Rectal smooth muscle tissue (tissue), 1 donor: ENCODE measurements at regions not wholly inside any gene's neighbourhood (a gene's known extent, or its start where the extent isn't known, plus 50 kb on each side); places are given as distances from the start of the nearest gene placed in this dataset.

Experiments
- H3K27ac ChIP-seq: one replicate; pipeline ENCODE4 v1.7.0; 2013; ENCODE audit warnings: low read depth, low read length, inconsistent platforms
- H3K27me3 ChIP-seq: one replicate; pipeline ENCODE4 v1.7.0; 2013; ENCODE audit warnings: low read length; ENCODE audit not compliant: control insufficient read depth, insufficient read depth
- H3K36me3 ChIP-seq: one replicate; pipeline ENCODE4 v1.7.0; 2013; ENCODE audit warnings: low read length; ENCODE audit not compliant: control insufficient read depth, insufficient read depth
- H3K4me1 ChIP-seq: one replicate; pipeline ENCODE4 v1.7.0; 2013; ENCODE audit warnings: low read length; ENCODE audit not compliant: control insufficient read depth, insufficient read depth
- H3K4me3 ChIP-seq: one replicate; pipeline ENCODE4 v1.7.0; 2013; ENCODE audit warnings: low read length
- H3K9ac ChIP-seq: one replicate; pipeline ENCODE4 v1.7.0; 2013; ENCODE audit warnings: low read length

DNA sequence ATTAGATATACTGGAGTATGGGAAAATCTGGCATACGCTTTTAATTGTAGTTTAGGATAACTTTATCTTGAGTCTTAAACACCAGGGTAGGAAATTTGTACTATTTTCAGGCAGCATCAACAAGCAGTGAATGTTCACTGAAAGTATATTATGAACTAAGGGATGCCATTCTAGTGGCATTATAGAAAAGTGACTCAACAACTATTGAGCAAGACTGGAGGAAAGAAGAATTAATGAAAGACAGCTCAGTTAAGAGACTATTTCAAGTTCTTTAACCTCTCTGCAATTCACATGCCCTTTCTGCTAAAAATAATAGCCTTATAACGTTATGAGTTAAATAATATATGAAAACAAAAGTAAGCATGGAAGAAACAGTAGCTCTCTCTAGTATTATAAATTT lies 343.1 kb downstream of the FSCB start:
- Histone ChIP-seq H3K27ac (no peak overlapping the region), H3K36me3 (no peaks in the 10 kb centered on the region), H3K4me3 (no peak overlapping the region), H3K9ac (no peak overlapping the region), H3K4me1 (no peaks in the 10 kb centered on the region), H3K27me3 (no peaks in the 10 kb centered on the region)

GRCh38 chr14:44162197-44162596 lies 344.9 kb downstream of the FSCB start:
- Histone ChIP-seq H3K9ac (no peak overlapping the region), H3K36me3 (no peaks in the 10 kb centered on the region), H3K4me3 (no peak overlapping the region), H3K27me3 (no peaks in the 10 kb centered on the region), H3K27ac (no peak overlapping the region), H3K4me1 (no peaks in the 10 kb centered on the region)

GRCh38 chr14:44154874-44155273 lies 352.2 kb downstream of the FSCB start:
- no peaks in the 10 kb centered on the region for H3K4me1 ChIP-seq
- H3K27ac ChIP-seq, result no peak overlapping the region
- no peak overlapping the region for H3K9ac ChIP-seq
- H3K4me3 ChIP-seq, result no peak overlapping the region
- H3K27me3 ChIP-seq, result no peaks in the 10 kb centered on the region
- no peaks in the 10 kb centered on the region for H3K36me3 ChIP-seq

- H3K27me3 ChIP-seq, result no peaks in the 10 kb centered on the region
- no peak overlapping the region for H3K27ac ChIP-seq
- no peaks in the 10 kb centered on the region for H3K36me3 ChIP-seq
- H3K4me1 ChIP-seq, result no peaks in the 10 kb centered on the region
- no peak overlapping the region for H3K9ac ChIP-seq
- no peak overlapping the region for H3K4me3 ChIP-seq
These were observed 352.6 kb downstream of the FSCB start for GRCh38 chr14:44154446-44154845.

DNA sequence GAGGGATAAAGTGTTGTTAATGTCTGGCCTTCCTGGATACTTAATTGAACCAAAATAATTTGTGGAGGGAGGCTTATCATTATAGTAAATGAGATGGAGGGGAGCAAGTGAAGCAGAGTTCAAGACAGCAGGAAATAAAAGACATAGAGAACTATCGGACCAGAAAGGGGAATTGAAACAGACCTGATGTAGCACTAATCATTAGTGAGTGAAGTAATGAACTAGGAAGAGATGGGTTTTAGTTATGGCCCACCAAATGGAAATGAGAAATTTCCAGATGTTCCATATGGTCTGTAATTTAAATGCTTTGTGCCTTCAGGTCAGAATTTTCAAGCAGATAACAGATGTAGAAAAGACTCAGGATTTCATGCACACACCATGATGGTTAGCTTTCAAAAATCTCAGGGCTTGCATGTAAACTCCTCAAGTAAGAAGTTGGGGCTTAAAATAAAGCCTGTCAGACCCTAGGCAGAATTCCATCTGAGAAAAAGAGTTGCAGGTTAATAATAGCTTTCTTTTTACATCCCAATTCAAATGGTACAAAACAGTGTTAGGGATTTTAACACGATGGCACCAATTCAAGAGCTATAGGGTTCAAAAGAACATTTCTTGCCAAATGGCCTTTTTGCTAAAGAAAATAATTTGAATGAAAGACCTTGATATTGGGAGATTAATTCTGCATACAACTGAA lies 355.8 kb downstream of the FSCB start:
- no peak overlapping the region for H3K4me3 ChIP-seq
- no peaks in the 10 kb centered on the region for H3K4me1 ChIP-seq
- H3K27me3 ChIP-seq, result no peaks in the 10 kb centered on the region
- no peak overlapping the region for H3K27ac ChIP-seq
- H3K36me3 ChIP-seq, result no peaks in the 10 kb centered on the region
- H3K9ac ChIP-seq, result no peak overlapping the region

DNA sequence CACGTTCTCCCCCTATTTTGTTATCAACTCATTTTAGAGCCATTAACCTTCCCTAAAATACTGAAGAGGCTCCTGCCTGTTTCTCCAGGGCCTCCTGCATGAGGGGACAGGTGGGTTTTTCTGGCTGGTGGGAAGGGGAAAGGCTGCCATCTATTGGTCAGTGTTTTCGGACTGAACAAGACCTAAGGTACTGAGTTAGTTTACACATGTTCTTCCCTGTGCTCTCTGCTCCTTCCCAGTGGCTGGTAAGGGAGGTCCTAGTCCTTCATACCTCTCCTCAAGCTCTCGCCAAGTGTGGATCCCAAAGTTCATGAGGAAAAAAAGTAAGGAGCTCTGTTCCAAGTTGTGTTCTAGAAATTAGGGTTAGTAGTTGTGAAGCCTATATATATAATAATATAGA lies 357.5 kb downstream of the FSCB start:
- H3K9ac ChIP-seq, result no peak overlapping the region

DNA sequence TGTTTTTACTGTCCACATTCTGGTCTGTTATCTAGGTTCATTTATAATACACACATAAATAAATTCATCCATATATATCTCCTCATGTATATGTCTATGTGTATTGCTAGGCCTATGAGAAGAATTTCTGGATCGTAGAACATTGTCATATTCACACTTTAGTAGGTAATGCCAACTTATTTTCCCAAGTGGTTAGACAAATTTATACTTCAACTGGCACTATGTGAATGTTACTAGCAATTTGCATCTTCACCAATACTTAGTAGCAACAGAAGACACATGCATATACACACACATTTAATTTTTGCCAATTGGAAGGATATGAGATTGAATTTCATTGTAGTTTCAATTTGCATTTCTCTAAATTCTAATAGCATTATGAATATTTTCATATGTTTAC lies 365.1 kb downstream of the FSCB start:
- Histone ChIP-seq H3K27me3 (no peaks in the 10 kb centered on the region), H3K36me3 (no peaks in the 10 kb centered on the region), H3K27ac (no peak overlapping the region), H3K4me3 (no peak overlapping the region), H3K4me1 (no peaks in the 10 kb centered on the region), H3K9ac (no peak overlapping the region)

More for the DNA sequence above, 357.5 kb downstream of the FSCB start:
- H3K4me3 ChIP-seq, result no peak overlapping the region
- no peaks in the 10 kb centered on the region for H3K4me1 ChIP-seq
- H3K36me3 ChIP-seq, result no peaks in the 10 kb centered on the region
- H3K27ac ChIP-seq, result no peak overlapping the region
- H3K27me3 ChIP-seq, result no peaks in the 10 kb centered on the region

DNA sequence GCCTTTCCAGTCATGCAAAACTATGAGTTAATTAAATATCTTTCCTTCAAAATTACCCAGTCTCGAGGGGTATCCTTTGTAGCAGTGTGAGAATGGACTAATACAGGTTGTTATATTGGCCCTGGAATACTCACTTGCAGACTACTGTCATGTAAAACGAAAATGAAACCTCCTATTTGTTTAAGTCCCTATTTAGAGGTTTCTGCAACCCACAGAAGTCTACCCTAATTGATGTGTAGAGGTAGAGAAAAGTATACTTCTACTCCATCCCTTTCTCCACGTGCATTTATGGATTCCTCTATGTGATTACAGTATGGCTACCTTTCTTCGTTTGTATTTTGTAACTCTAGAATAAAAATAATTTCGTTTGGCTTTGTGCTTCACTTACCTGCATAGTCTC lies 371.1 kb downstream of the FSCB start:
- Histone ChIP-seq H3K9ac (no peak overlapping the region), H3K27me3 (no peaks in the 10 kb centered on the region), H3K4me3 (no peak overlapping the region), H3K27ac (no peak overlapping the region), H3K4me1 (no peaks in the 10 kb centered on the region), H3K36me3 (no peaks in the 10 kb centered on the region)

DNA sequence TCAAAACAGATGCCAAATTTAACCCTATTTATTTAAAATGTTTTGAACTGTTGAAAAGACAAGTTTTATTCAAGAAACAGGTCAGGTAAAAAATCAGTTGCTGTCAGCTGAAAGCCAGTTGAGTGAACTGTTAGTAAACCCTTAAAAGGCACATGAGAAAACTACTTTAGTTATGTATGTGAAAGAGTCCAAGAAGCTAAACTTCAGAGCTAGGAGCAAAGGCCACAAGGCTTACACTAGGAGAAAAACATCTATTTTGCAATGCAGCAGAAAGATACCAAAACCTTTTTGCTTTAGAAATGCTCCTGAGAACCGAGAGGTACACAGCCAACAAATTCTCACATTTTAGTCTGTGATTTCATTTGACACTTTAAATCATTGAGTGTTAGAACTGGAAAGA lies 375.2 kb downstream of the FSCB start:
- H3K9ac ChIP-seq, result no peak overlapping the region
- no peak overlapping the region for H3K4me3 ChIP-seq
- no peaks in the 10 kb centered on the region for H3K27me3 ChIP-seq
- no peak overlapping the region for H3K27ac ChIP-seq
- no peaks in the 10 kb centered on the region for H3K36me3 ChIP-seq
- no peaks in the 10 kb centered on the region for H3K4me1 ChIP-seq

DNA sequence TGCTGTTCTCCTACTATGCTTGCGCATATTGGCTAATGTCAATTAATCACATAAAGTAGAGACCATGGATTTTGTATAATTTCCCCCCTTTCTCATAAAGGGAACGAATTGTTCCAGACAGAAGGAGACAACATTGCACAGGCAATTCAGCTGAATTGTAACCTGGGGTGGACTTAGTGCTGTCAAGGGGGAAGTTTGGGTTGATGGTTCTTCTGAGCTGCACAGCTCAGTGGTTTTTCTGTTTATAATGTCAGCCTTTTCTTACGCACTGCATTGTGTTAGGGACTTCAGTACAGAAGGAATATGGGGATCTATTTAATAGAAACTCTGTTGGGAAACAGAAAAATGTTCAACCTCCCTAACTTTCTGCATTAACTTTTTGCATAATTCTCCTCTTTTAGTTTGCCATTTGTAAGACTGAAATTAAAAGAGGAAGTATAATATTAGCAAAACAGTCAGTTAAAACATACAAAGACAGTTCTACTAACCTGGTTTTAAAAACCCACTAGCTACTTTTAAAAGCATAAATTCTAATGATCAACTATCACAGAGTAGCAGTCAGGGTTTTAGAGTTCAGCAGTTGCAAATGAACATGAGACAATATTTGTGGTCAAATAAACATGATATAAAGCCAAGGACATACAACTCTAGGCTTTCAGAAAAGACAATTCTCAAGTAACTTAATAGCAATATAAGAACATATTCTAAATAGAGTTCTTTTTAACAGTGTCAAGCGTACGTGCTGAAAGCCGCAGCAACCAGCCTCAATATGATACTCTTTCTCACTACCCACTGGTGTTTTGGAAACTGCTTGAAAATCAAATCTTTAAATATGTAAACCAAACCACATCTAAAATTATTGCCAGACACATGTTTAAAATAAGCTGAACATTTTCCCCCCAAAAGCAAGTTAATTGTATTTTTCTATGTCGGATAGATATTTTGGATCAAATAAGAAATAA lies 393.0 kb downstream of the FSCB start:
- H3K4me1 ChIP-seq, result no peaks in the 10 kb centered on the region
- H3K9ac ChIP-seq, result no peak overlapping the region
- H3K27ac ChIP-seq, result no peak overlapping the region
- no peaks in the 10 kb centered on the region for H3K36me3 ChIP-seq
- H3K4me3 ChIP-seq, result no peak overlapping the region
- no peaks in the 10 kb centered on the region for H3K27me3 ChIP-seq

DNA sequence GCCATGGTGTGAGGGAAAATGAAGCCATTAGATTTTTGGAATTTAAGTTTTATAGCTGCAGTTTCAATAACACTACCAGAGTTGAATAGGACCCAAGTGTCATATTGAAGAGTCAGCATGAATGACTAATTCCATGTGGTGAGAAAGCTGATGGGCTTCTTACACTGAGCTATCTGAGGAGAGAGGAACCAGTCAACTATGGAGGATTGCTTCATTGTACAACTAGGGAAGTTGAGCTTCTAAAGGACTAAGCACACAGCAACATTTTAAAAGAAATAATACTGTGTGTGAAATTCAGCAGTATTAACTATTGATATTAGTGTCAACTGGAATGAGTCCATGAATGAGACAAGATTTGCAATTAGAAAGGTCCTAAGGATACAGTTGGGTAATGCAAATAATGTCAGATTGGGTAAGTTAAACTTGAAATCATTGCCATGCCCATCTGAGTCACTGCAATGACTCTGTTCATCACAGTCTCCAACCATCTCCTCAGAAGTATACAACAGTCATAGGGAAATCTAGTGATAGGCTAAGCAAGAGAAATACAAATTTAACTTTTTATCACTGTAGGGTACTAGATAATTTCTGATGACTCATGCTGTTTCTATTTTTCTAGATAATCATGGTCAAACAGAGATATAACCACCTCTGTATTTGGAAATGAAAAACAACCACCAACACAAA lies 394.2 kb downstream of the FSCB start:
- Histone ChIP-seq H3K4me3 (no peak overlapping the region), H3K27me3 (no peaks in the 10 kb centered on the region), H3K27ac (no peak overlapping the region), H3K4me1 (no peaks in the 10 kb centered on the region), H3K9ac (no peak overlapping the region), H3K36me3 (no peaks in the 10 kb centered on the region)

DNA sequence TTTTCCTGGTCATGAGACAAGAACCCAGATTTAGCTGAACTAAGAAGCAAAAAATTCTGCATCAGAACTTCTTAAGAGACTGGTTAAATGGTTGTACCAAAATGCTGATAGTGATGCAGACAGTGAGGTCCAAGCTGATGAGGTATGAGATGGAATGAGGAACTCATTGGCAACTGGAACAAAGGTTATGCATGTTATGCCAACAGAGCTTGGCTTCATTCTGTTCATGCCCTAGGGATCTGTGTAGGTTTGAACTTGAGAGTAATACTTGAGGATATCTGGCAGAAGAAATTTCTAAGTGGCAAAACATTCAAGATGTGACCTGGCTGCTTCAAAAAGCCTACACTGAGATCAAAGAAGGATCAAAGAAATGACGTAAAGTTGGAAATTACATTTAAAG lies 398.0 kb downstream of the FSCB start:
- no peak overlapping the region for H3K27ac ChIP-seq
- H3K9ac ChIP-seq, result no peak overlapping the region
- no peaks in the 10 kb centered on the region for H3K4me1 ChIP-seq
- no peaks in the 10 kb centered on the region for H3K36me3 ChIP-seq
- no peak overlapping the region for H3K4me3 ChIP-seq
- H3K27me3 ChIP-seq, result no peaks in the 10 kb centered on the region
